Esophagus muscularis mucosa (tissue), 4 donors: ENCODE measurements at regions not wholly inside any gene's neighbourhood (a gene's known extent, or its start where the extent isn't known, plus 50 kb on each side); places are given as distances from the start of the nearest gene placed in this dataset.

Source experiments
- DNase-seq: peaks from one replicate; pipeline ENCODE4 v3.0.0-alpha.2; 2017; ENCODE audit errors: extremely low spot score
- H3K27ac ChIP-seq, 4 donors: fragments of 200-600 bp; sonication (generic); replicated peaks in 1 of 4; 1 replicate in 3 of 4; 2 replicates in 1 of 4; pipeline ENCODE4 v1.5.1; 2016 to 2019; ENCODE audit warnings: mild to moderate bottlenecking in 1 of 4
- H3K27me3 ChIP-seq, 4 donors: fragments of 200-600 bp; sonication (generic); one replicate each; pipeline versions ENCODE4 v1.5.1 to v1.6.0; 2016 to 2019
- H3K36me3 ChIP-seq, 4 donors: fragments of 200-600 bp; sonication (generic); one replicate each; pipeline ENCODE4 v1.5.1; 2016 to 2019
- H3K4me1 ChIP-seq, 4 donors: fragments of 200-600 bp; sonication (generic); one replicate each; pipeline ENCODE4 v1.5.1; 2016 to 2019
- H3K4me3 ChIP-seq, 4 donors: fragments of 200-600 bp; sonication (generic); 1 replicate in 2 of 4; 2 replicates in 2 of 4; pipeline ENCODE4 v1.5.1; 2016 to 2019; ENCODE audit warnings: mild to moderate bottlenecking in 4 of 4, moderate library complexity in 1 of 4
- H3K9me3 ChIP-seq, 4 donors: fragments of 200-600 bp; sonication (generic); 1 replicate in 3 of 4; 2 replicates in 1 of 4; pipeline ENCODE4 v1.5.1; 2016 to 2019
- CTCF ChIP-seq, 3 experiments: fragments of 200-600 bp in 2 of 3; fragments of 450-650 bp in 1 of 3; sonication (generic) in 2 of 3; IDR thresholded peaks; one replicate each; pipeline ENCODE4 v1.5.1; 2017 to 2019; ENCODE audit warnings: antibody characterized with exemption in 3 of 3, mild to moderate bottlenecking in 2 of 3, moderate library complexity in 1 of 3
- EP300 ChIP-seq: sonication (generic); formaldehyde crosslinking; IDR thresholded peaks from one replicate; pipeline ENCODE4 v1.6.1; 2017; ENCODE audit warnings: antibody characterized with exemption
- POLR2A ChIP-seq: fragments of 450-650 bp; IDR thresholded peaks from one replicate; pipeline ENCODE4 v1.6.1; 2017; ENCODE audit warnings: antibody characterized with exemption, moderate library complexity, mild to moderate bottlenecking, low read depth
- POLR2AphosphoS5 ChIP-seq, 2 donors: sonication (generic); formaldehyde crosslinking; IDR thresholded peaks; one replicate each; pipeline ENCODE4 v1.6.1; 2017; ENCODE audit warnings: antibody characterized with exemption in 2 of 2
- WGBS: methylation state at CpG from one replicate; pipeline ENCODE4 v1.1.5; 2018; 5-methylcytosine and 5-hydroxymethylcytosine counted together
- intact Hi-C: fragments of 100-400 bp; cut with DNase I; formaldehyde crosslinking; loops from one replicate; pipeline ENCODE4 v1.15.1; 2023

DNA sequence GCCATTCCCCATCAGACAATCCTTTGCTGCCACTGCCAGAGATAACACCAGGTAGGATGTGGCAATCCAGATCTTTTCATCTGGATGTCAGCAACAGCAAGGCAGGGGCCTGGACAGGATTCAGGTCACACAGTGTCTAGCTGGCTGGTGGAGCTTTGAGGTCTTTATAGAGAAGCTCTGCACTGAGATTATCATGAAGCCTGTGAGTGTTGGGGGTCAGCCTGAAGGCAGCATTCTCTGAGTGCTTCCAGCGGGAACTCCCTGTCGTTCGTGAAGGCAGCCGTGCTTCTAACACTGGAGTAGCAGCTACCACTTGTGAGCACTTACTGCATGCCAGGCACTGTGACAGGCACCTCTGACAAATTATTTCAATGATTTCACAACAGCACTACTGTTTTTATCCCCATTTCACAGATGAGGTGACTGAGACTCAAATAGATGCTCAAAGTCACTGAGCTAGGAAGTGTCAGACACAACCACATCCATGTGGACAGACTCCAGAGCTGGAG is 85.7 kb downstream of the SEMA4F start:
- Histone ChIP-seq H3K36me3 (no peaks in the 10 kb centered on the region), H3K4me1 (peaks cover 9 to 17% (median 14%) of the 10 kb centered on the region in 4 donors), H3K27ac (no peak overlapping the region), H3K4me3 (no peak overlapping the region), H3K27me3 (no peaks in the 10 kb centered on the region), H3K9me3 (peaks cover 0 to 6% (median 0%) of the 10 kb centered on the region in 4 donors)
- WGBS, result 75% methylated on average over 4 of the region's 4 CpGs
- intact Hi-C loops, result no loop called here
- DNase-seq, result peak; percentile 55
- TF ChIP-seq CTCF (IDR thresholded peaks at IDR 0.05), result no peak
- no peak for TF ChIP-seq POLR2A
- no peak for TF ChIP-seq EP300
- no peak for TF ChIP-seq POLR2AphosphoS5 (IDR thresholded peaks at IDR 0.05)

GRCh38 chr2:74740395-74740740 is 86.3 kb downstream of the SEMA4F start:
- Histone ChIP-seq H3K27ac (no peak overlapping the region), H3K27me3 (no peaks in the 10 kb centered on the region), H3K9me3 (peaks cover 0 to 6% (median 0%) of the 10 kb centered on the region in 4 donors), H3K4me1 (peaks cover 9 to 17% (median 14%) of the 10 kb centered on the region in 4 donors), H3K4me3 (no peak overlapping the region), H3K36me3 (no peaks in the 10 kb centered on the region)
- TF ChIP-seq POLR2AphosphoS5 (IDR thresholded peaks at IDR 0.05), result no peak
- peak; percentile 50 for DNase-seq
- 70% methylated on average over 3 of the region's 3 CpGs for WGBS
- intact Hi-C loops, result no loop called here

DNA sequence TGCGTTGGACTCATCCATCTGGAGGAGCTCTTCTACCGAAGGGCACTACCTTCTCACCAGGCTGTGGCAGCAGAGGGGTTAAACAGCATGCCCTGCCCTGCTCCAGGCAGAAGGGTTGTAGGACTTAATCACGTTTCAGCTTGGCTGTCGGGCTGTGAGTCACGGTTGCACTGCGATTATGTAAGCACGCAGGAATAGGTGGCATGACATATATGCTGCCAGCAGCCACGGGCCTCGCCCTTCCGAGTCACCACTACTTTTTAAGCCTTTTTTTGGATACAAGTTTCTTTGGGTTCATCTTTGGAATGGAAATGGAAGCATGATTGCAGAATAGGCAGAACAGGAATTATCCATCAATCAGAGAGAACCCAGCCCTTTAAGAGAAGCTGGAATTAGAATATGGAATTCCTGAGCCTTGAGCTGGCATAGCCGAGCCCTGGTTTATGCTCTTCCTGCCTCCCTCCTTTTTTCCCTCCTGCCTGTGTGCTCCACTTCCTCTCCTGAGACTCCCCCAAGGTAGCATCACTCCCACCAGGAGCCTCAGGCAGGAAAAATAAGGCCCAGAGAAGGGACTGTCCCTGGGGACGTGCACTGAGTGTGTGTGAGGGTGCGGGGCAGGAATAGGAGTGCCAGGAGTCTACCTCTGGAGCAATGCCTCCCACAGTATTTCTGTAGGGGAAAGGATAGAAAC is 86.8 kb downstream of the SEMA4F start:
- peaks cover 0 to 6% (median 0%) of the 10 kb centered on the region in 4 donors for H3K9me3 ChIP-seq
- H3K27ac ChIP-seq, result peak overlapping the region in 3 of 4 donors; percentile 12 to 52 (median 21)
- H3K27me3 ChIP-seq, result no peaks in the 10 kb centered on the region
- peaks cover 9 to 17% (median 14%) of the 10 kb centered on the region in 4 donors for H3K4me1 ChIP-seq
- peak; percentile 72 for DNase-seq
- intact Hi-C loops, result no loop called here
- H3K4me3 ChIP-seq, result no peak overlapping the region
- H3K36me3 ChIP-seq, result no peaks in the 10 kb centered on the region
- 32% methylated on average over 13 of the region's 13 CpGs for WGBS
- TF ChIP-seq POLR2A (no peak), POLR2AphosphoS5 (IDR thresholded peaks at IDR 0.05) (peak; percentile 47 to 72)

- Histone ChIP-seq H3K27me3 (no peaks in the 10 kb centered on the region), H3K9me3 (peaks cover 0 to 6% (median 0%) of the 10 kb centered on the region in 4 donors), H3K36me3 (no peaks in the 10 kb centered on the region), H3K4me1 (peaks cover 9 to 17% (median 14%) of the 10 kb centered on the region in 4 donors), H3K4me3 (no peak overlapping the region), H3K27ac (peak overlapping the region in 1 of 4 donors; percentile 21)
- no peak for TF ChIP-seq EP300
- TF ChIP-seq POLR2A, result no peak
- no peak for TF ChIP-seq POLR2AphosphoS5 (IDR thresholded peaks at IDR 0.05)
- no peak for TF ChIP-seq CTCF (IDR thresholded peaks at IDR 0.05)
- peak; percentile 66 for DNase-seq
- intact Hi-C loops, result no loop called here
- 74% methylated on average over 2 of the region's 2 CpGs for WGBS
Observed at GRCh38 chr2:74741629-74742028, 87.6 kb downstream of the SEMA4F start.

GRCh38 chr2:74742471-74742870 is 88.4 kb downstream of the SEMA4F start:
- H3K4me1 ChIP-seq, result peaks cover 9 to 17% (median 14%) of the 10 kb centered on the region in 4 donors
- no peaks in the 10 kb centered on the region for H3K27me3 ChIP-seq
- intact Hi-C loops, result no loop called here
- H3K27ac ChIP-seq, result no peak overlapping the region
- H3K4me3 ChIP-seq, result no peak overlapping the region
- peaks cover 0 to under 1% (median 0%) of the 10 kb centered on the region in 4 donors for H3K9me3 ChIP-seq
- TF ChIP-seq CTCF (IDR thresholded peaks at IDR 0.05) (no peak), EP300 (no peak), POLR2AphosphoS5 (IDR thresholded peaks at IDR 0.05) (no peak), POLR2A (no peak)
- 93% methylated on average over 1 of the region's 1 CpG for WGBS
- peak; percentile 53 for DNase-seq
- H3K36me3 ChIP-seq, result no peaks in the 10 kb centered on the region
